Fibroblast of lung (primary cell): ENCODE measurements at regions not wholly inside any gene's neighbourhood (a gene's known extent, or its start where the extent isn't known, plus 50 kb on each side); places are given as distances from the start of the nearest gene placed in this dataset.

Experiments used
- CTCF ChIP-seq, 2 donors: IDR thresholded peaks in 1 of 2; conservative IDR thresholded peaks in 1 of 2; 1 replicate in 1 of 2; 2 replicates in 1 of 2; pipeline ENCODE4 v1.5.1; 2011 to 2012; ENCODE audit warnings: low read length in 2 of 2, control low read depth in 1 of 2, inconsistent platforms in 1 of 2, low read depth in 1 of 2, mild to moderate bottlenecking in 1 of 2
- EZH2 ChIP-seq: IDR thresholded peaks from 2 replicates; pipeline ENCODE4 v1.5.1; 2012; ENCODE audit warnings: low read length, control low read depth, mild to moderate bottlenecking; ENCODE audit errors: missing control alignments

- no peak for TF ChIP-seq CTCF (conservative IDR thresholded peaks at IDR 0.05 in 1 of 2, IDR thresholded peaks at IDR 0.05 in 1 of 2; ENCODE audit: low read depth in 1 of 2, low read length in 2 of 2)
- no peak for TF ChIP-seq EZH2
These were observed 114.0 kb upstream of the NEDD9 start for GRCh38 chr6:11346516-11346915.
